DMS79 treated with DMSO at 0.1 percent for 48 hours (cell line): ENCODE measurements at regions not wholly inside any gene's neighbourhood (a gene's known extent, or its start where the extent isn't known, plus 50 kb on each side); places are given as distances from the start of the nearest gene placed in this dataset.

Experiments
- DNase-seq: peaks from one replicate; lab custom pipeline; 2025; lab: John Stamatoyannopoulos, UW

DNA sequence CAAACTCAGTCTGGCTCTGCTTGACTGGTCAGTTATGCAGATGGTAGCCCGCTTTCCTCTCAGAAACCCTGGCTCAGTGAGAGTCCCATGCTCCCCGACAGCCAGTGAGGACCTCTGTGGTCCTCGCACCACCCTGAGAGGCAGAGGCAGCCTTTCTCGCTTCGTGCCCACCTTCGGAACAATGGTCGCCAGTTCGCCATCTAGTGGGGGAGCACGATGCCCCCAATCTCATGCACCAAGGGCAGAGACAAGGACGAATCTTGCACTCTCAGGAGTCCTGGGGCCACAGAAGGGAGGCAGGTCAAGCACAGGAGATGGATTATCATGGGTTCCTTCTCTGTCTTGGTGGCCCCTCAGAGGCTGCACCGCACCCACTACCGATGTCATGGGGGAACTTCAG is 75.2 kb downstream of the RHCG start:
- DNase-seq = no peak

- no peak for DNase-seq
Observed at GRCh38 chr15:89419370-89419984, 76.9 kb downstream of the RHCG start.

DNA sequence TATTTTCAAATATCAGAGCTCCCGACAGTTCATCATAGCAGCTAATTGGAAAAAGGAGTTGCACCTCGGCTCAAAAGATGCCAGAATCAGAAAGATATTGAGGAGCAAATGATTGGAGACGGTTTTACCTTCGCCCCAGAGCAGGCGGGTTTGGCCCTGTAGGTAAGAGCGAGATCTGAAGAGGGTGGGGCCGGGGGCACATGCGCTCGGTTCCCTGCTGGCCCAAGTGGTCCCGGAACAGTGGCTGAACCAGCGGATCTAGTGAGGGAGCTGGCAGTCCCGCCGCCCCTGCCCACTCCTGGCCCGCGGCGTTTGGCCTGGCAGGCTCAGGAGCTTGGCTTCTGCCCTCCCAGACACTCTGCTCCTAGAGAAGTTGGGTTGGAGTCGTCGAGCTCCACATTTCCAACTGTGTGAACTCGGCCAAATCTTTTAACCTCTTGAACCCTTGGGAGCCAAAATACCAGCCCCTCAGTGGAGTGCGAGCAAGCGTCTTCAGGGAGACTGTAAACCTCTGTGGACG is 79.1 kb downstream of the RHCG start:
- no peak for DNase-seq

GRCh38 chr15:89416339-89417183 is 79.8 kb downstream of the RHCG start:
- no peak for DNase-seq

GRCh38 chr15:89414571-89414970 is 79.9 kb upstream of the POLG start:
- no peak for DNase-seq

DNA sequence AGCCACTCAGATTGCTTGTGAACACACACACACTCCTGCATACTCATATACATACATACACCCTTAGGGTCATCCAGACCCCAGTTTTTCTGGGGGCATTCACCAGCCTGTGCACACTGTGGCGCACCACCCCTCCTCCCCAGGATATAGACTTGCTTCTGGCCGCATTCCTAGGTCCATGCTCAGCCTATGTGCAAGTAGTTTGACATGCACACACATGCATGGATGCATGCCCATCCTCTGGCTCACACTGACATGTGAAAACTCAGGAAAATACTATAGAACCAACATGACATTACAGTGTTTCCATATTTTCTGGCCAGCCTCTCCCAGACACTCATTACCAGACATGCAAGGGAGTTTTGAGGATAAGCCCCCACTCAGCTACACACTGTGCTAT is 79.3 kb upstream of the POLG start:
- no peak for DNase-seq

DNA sequence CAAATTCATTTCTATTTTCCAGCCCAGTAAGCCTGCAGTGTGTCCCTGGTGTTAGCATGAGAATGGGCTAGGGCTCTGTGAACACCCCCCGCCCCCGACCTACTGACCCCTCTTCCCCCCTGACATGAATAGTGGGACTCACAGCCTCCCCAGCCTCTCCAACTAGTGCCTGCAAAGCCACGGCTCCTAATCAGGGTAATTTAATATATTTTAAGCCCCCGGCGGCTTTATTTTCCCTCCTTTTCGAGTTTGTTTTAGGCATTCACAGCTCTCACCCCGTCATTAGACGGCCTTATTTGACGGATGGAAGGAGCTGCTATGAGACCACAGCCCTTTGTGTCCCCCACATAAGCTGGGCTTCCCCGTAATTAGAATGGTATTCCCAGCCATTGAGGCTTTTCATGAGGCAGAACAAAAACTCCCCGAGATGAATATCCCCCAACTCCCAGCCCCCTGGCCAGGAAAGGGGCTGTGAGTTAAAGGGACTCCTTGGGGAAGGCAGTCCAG is 78.3 kb upstream of the POLG start:
- no peak for DNase-seq

- no peak for DNase-seq
Observed at GRCh38 chr15:89410039-89410435, 75.4 kb upstream of the POLG start.

GRCh38 chr15:89409184-89410038 is 74.8 kb upstream of the POLG start:
- DNase-seq = no peak

GRCh38 chr15:89408372-89409183 is 74.0 kb upstream of the POLG start:
- DNase-seq = no peak

DNA sequence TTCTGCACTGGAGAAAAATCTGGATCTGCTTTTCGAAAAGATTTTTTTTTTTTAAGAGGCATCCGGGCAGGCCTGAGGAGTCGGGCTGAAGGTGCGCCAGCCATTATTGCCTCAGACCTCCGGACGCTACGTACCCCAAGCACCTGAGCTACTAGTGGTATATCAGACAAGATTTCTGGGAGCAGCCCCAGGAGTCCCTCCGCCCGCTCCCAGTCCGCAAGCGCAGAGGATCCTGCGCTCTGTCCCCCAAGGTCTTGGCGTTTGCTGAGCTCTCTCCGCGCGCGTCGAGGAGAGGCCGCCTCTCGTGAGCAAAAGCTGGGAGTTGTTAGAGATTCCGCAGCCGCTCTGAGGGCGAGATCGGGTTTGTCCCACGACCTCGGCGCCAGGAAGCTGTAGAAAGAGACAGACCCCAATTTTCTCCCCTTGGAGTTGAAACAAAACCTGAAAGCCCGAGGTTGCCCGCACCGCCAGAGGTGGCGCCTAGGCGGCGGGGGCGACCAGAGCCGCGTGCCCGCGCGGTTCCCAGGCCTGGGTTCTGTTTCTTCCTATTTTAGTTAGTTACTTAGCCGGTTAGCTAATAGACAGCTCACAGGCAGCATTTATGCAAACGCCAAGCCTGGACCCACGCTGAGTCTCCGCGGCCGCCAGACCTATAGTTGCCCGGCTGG is 72.5 kb upstream of the POLG start:
- DNase-seq = no peak

GRCh38 chr15:89406218-89406939 is 71.8 kb upstream of the POLG start:
- DNase-seq = no peak

DNA sequence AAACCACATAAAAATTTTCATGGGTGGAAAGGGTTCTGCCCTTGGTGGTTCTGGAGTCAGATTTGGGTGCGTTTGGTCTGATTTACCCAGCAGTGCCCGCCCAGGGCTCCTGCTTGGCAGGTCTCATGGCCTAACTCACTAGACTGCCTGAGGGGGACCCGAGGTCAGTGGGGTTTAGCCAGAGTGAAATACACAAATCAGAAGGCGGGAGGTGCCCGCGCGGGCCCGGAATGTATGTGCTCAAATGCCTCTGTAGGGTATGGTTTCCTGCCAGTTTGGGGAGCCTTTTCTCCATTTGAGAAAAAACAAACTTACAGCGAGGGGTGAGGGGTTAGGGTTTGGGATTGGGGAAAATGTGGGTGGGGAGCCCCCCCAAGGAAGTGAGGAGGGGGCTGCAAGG is 70.9 kb upstream of the POLG start:
- DNase-seq = no peak

DNA sequence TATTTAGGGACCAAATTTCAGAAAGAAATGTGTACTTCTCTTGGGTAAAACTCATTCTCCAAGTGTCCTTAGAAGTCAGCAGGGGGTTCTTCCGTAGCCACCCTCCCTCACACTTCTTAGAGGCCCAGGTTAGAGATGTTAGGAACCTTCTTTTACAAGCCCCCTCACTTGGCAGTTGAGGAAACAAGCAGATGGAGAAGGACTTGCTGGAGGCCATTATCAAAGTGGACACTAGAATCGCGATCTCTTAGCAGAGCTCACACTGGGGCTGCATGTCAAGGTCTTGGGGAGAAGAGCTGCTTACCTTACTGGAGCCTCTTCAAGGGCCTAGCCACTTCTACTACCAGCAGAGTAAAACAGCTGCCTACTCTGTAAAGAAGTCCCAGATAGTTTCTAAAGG is 69.4 kb upstream of the POLG start:
- no peak for DNase-seq

GRCh38 chr15:89402518-89402805 is 67.8 kb upstream of the POLG start:
- no peak for DNase-seq

DNA sequence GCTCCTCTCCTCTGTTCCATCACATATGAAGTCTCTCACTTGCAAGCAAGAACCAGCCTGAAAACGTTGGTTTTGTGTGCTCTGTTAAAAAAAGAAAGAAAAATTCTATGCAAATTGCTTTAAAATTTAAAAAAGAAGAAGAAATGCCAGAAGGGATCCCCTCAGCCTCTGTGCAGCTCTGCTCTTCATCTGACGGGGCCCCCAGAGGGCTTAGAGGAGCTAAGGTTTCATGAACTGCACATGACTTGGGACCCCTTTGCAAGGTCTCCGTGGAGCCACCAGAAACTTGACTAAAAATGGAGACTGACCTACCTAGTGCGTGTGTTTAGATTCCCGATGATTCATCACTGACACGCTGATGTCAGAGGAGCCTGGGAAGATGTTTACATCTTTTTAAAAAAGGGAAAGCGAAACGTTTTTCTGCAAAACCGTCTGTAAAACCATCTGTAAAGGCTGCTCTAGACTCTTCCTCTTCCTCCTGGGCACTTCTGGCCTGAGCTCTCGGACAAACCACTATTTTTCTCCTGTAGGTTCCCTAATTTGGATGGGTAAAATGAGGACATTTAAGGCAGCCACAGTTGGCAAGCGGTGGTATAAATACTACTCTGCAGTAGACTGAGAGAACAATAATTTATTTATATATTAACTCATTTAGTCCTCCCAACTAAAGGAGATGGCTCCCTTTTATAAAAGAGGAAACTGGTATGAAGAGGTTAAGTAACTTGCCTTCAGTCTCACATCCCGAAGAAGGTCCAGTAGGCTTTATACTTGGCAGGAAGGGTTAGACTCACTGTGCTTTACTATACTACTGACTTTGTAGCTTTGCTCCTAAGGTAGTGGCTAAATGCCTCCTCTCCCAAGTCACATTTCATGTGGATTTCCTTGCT is 67.2 kb upstream of the POLG start:
- no peak for DNase-seq

DNA sequence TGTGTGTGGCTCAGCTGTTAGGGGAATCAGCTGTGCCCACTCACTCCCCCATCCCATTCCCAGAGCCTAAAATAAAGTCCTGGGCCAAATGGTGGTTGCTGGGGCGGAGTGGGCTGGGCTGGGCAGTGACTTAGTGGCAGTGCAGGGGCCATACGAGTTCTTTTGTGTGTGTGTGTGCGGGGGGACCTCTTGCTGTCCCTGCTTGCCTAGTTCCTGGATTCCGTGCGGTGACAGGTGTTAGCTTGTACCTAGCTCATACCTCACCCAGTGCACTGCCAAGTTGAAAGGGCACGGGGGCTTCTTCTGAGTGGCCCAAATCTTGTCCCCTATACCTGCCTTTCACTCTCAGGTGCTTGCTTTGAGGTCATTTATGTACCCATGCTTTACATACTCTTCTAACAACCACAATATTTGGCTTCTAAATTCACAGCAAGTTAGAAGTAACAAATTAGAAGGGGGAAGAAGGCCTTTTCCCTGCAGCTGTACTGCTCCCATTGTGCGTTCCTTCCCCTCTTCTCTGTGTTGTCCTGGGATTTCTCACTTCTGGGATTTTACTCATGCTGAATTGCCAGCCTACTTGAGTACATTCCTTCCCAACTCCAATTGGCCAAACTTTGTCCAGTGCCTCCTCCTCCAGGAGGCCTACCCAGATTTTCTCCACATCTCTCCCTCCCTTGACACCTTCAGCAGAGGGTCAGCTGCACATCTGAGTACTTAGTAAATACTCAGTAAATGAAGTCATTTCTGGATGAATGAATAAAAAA is 66.3 kb upstream of the POLG start:
- no peak for DNase-seq

- DNase-seq = no peak
Observed at GRCh38 chr15:89400116-89400781, 65.6 kb upstream of the POLG start.
